ENCODE measurements at regions not wholly inside any gene's neighbourhood (a gene's known extent, or its start where the extent isn't known, plus 50 kb on each side); places are given as distances from the start of the nearest gene placed in this dataset.

- peak; percentile 80 for TF ChIP-seq RERE (CRISPR knock-in tag; IDR thresholded peaks at IDR 0.05; ENCODE audit: low read depth)
- 0 out of 2 replicates have a peak, but pooled peaks have one; percentile 38 for TF ChIP-seq ZSCAN25 (CRISPR knock-in tag; IDR thresholded peaks at IDR 0.05)
- TF ChIP-seq KAT8 (CRISPR knock-in tag; IDR thresholded peaks at IDR 0.05): peak; percentile 14; the same call in 1 of the 2 replicates
- peak; percentile 92; the same call in 1 of the 2 replicates for TF ChIP-seq ISL2 (CRISPR knock-in tag; IDR thresholded peaks at IDR 0.05)
- TF ChIP-seq, protein P1, sequence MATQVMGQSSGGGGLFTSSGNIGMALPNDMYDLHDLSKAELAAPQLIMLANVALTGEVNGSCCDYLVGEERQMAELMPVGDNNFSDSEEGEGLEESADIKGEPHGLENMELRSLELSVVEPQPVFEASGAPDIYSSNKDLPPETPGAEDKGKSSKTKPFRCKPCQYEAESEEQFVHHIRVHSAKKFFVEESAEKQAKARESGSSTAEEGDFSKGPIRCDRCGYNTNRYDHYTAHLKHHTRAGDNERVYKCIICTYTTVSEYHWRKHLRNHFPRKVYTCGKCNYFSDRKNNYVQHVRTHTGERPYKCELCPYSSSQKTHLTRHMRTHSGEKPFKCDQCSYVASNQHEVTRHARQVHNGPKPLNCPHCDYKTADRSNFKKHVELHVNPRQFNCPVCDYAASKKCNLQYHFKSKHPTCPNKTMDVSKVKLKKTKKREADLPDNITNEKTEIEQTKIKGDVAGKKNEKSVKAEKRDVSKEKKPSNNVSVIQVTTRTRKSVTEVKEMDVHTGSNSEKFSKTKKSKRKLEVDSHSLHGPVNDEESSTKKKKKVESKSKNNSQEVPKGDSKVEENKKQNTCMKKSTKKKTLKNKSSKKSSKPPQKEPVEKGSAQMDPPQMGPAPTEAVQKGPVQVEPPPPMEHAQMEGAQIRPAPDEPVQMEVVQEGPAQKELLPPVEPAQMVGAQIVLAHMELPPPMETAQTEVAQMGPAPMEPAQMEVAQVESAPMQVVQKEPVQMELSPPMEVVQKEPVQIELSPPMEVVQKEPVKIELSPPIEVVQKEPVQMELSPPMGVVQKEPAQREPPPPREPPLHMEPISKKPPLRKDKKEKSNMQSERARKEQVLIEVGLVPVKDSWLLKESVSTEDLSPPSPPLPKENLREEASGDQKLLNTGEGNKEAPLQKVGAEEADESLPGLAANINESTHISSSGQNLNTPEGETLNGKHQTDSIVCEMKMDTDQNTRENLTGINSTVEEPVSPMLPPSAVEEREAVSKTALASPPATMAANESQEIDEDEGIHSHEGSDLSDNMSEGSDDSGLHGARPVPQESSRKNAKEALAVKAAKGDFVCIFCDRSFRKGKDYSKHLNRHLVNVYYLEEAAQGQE (IDR thresholded peaks at IDR 0.05; ENCODE audit: borderline replicate concordance in 1 of 2, low read depth in 1 of 2, low read length in 2 of 2): 0 out of 4 replicates have a peak, but pooled peaks of 1 of the 2 experiments have one; percentile 14
- TF ChIP-seq ZNF432 (CRISPR knock-in tag; IDR thresholded peaks at IDR 0.05; ENCODE audit: borderline replicate concordance): no peak
- no peak for TF ChIP-seq ZNF30 (CRISPR knock-in tag; IDR thresholded peaks at IDR 0.05)
- 0 out of 2 replicates have a peak, but pooled peaks have one; percentile 44 for TF ChIP-seq IRX3 (CRISPR knock-in tag; IDR thresholded peaks at IDR 0.05; ENCODE audit: borderline replicate concordance, low read depth)
- TF ChIP-seq ARID5B (CRISPR knock-in tag; IDR thresholded peaks at IDR 0.05): peak; percentile 74
- TF ChIP-seq FOXA3 (CRISPR knock-in tag; IDR thresholded peaks at IDR 0.05): peak; percentile 82
- TF ChIP-seq ZNF580 (CRISPR knock-in tag; IDR thresholded peaks at IDR 0.05; ENCODE audit: borderline replicate concordance, low read depth): 0 out of 2 replicates have a peak, but pooled peaks have one; percentile 24
- TF ChIP-seq IKZF1 (IDR thresholded peaks at IDR 0.05): no peak
- TF ChIP-seq MIER3 (CRISPR knock-in tag; IDR thresholded peaks at IDR 0.05; ENCODE audit: borderline replicate concordance): no peak
- no peak for TF ChIP-seq ZNF547 (CRISPR knock-in tag; IDR thresholded peaks at IDR 0.05)
- peak; percentile 68; the same call in 1 of the 2 replicates for TF ChIP-seq MAX (IDR thresholded peaks at IDR 0.05)
- peak; percentile 64; the same call in 1 of the 2 replicates for TF ChIP-seq RXRB (CRISPR knock-in tag; IDR thresholded peaks at IDR 0.05; ENCODE audit: borderline replicate concordance)
These were observed 146.4 kb upstream of the LIPC start (continued) for GRCh38 chr15:58285212-58285920.
